Effector memory CD8-positive, alpha-beta T cell (primary cell): ENCODE measurements at regions not wholly inside any gene's neighbourhood (a gene's known extent, or its start where the extent isn't known, plus 50 kb on each side); places are given as distances from the start of the nearest gene placed in this dataset.

Experiments used
- ATAC-seq: fragments of 150-1000 bp; cut with Tn5 transposase; replicated peaks from 2 replicates; pipeline ENCODE4 v1.10.0; 2021; ENCODE audit warnings: mild to moderate bottlenecking, moderate library complexity
- DNase-seq, 3 experiments: peaks; one replicate each; pipeline ENCODE4 v3.0.0; 2021
- H3K27ac Mint-ChIP-seq, 2 donors: one replicate each; pipeline ENCODE4 v1.8.0; 2022; ENCODE audit warnings: mild to moderate bottlenecking in 2 of 2, mixed read lengths in 2 of 2, moderate library complexity in 2 of 2
- H3K27me3 Mint-ChIP-seq, 2 donors: one replicate each; pipeline ENCODE4 v1.8.0; 2022; ENCODE audit warnings: mixed read lengths in 2 of 2
- H3K36me3 Mint-ChIP-seq: one replicate; pipeline ENCODE4 v1.8.0; 2022; ENCODE audit warnings: mild to moderate bottlenecking, moderate library complexity, mixed read lengths; ENCODE audit not compliant: insufficient read depth
- H3K4me1 Mint-ChIP-seq, 2 donors: one replicate each; pipeline ENCODE4 v1.8.0; 2022; ENCODE audit warnings: low read depth in 2 of 2, mixed read lengths in 2 of 2
- H3K4me3 Mint-ChIP-seq, 2 donors: one replicate each; pipeline ENCODE4 v1.8.0; 2022; ENCODE audit warnings: mild to moderate bottlenecking in 2 of 2, mixed read lengths in 2 of 2, moderate library complexity in 2 of 2
- H3K9me3 Mint-ChIP-seq, 2 donors: one replicate each; pipeline ENCODE4 v1.8.0; 2022; ENCODE audit warnings: mixed read lengths in 2 of 2

- no peak for ATAC-seq
- Mint-ChIP-seq H3K27ac (no peak overlapping the region), H3K9me3 (peaks cover 4 to 9% of the 10 kb centered on the region in 2 donors), H3K4me1 (no peaks in the 10 kb centered on the region), H3K27me3 (peaks cover 41 to 85% of the 10 kb centered on the region in 2 donors), H3K36me3 (no peaks in the 10 kb centered on the region), H3K4me3 (no peak overlapping the region)
- no peak for DNase-seq
Observed at GRCh38 chr5:71862087-71862486, 143.0 kb downstream of the CARTPT start.

DNA sequence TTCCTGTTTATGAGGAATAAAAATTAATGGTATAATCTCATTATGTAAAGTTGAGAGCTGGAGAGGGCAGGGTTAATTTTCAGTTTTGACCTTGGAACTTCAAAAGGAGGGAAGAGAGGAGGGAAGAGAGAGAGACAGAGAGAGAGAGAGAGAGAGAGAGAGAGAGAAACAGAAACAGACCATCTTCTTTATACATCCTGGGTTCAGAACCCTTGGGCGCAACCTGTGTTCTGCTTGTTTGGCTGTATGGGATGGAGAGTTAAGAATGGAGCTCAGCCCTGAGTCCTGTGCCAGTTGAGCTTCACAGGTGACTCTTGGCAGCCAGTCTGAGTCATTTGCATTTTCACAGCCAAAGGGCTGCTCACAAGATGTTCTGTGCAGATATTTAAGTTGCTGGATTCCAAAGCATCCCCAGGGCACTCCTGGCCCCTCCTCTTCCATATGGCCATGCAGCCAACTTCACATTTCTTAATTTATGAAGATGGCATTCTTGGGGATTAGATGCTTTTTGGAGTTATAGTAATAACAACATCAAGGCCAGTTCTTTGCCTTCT is 143.5 kb downstream of the CARTPT start:
- ATAC-seq, result no peak
- Mint-ChIP-seq H3K36me3 (no peaks in the 10 kb centered on the region), H3K4me3 (no peak overlapping the region), H3K27me3 (peaks cover 41 to 83% of the 10 kb centered on the region in 2 donors), H3K27ac (no peak overlapping the region), H3K4me1 (no peaks in the 10 kb centered on the region), H3K9me3 (peaks cover 4 to 7% of the 10 kb centered on the region in 2 donors)
- DNase-seq, result no peak

GRCh38 chr5:71864730-71865601 is 145.9 kb downstream of the CARTPT start:
- Mint-ChIP-seq H3K4me3 (no peak overlapping the region), H3K27me3 (peaks cover 43 to 77% of the 10 kb centered on the region in 2 donors), H3K27ac (no peak overlapping the region), H3K9me3 (no peaks in the 10 kb centered on the region), H3K4me1 (no peaks in the 10 kb centered on the region), H3K36me3 (no peaks in the 10 kb centered on the region)
- no peak for ATAC-seq
- DNase-seq, result no peak

DNA sequence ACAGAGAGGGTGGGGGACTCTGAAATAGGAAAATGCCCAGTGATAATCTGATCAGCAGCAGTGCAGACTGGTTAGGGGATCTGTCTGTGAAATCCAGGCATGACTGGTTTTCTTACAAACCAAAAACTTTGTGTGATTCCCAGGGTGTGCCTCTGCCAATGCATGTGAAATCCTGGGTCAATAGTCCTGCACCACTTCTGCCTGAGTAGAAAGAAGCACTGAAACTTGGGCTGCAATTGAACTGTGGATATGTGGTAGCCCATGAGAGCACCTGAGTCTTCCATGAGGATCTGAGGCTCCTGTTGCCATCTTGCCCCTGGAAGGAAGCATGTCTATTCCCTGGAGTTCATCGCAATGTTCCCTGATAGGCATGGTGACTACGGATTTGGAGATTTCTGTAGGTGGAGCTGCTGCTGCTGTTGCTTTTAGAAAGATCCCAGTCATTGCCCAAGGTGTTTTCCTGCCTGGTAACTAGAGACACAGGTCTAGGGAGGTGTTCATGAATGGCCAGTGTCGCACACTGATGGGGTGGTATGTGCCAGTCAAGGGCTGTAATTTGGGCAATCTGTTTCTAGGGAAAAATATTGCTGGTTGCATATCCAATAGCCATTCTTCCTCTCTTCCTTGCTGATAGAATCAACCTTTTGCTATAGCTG is 146.7 kb downstream of the CARTPT start:
- no peak for DNase-seq
- H3K36me3 Mint-ChIP-seq, result no peaks in the 10 kb centered on the region
- no peak for ATAC-seq

DNA sequence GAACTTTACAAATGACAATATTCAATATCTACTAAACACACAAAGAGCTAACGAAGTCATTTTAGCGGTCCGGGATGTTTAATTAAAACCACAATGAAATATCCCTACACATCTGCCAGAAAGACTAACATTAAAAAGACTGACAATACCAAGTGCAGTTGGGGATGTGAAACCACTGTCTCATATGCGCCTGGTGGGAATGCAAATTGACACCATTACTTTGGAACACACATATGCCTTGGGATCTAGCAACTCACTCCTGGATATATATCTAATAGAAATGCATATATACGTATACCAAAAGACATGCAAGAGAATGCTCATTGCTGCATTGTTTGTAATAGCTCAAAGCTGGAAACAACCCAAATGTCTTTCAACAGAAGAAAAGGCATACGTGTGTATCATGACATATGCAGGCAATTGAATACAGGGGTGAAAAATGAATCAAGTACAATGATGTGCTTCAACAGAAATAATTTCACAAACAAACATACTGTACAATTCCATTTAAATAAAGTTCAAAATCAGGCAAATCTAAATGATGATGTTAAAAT is 153.3 kb downstream of the CARTPT start:
- Mint-ChIP-seq H3K4me3 (no peak overlapping the region), H3K9me3 (no peaks in the 10 kb centered on the region), H3K27ac (no peak overlapping the region), H3K4me1 (no peaks in the 10 kb centered on the region), H3K27me3 (peaks cover 23 to 28% of the 10 kb centered on the region in 2 donors), H3K36me3 (no peaks in the 10 kb centered on the region)
- DNase-seq, result no peak
- no peak for ATAC-seq

More for the DNA sequence above, 146.7 kb downstream of the CARTPT start:
- Mint-ChIP-seq H3K4me3 (no peak overlapping the region), H3K27me3 (peaks cover 42 to 73% of the 10 kb centered on the region in 2 donors), H3K9me3 (no peaks in the 10 kb centered on the region), H3K27ac (no peak overlapping the region), H3K4me1 (no peaks in the 10 kb centered on the region)

- H3K27me3 Mint-ChIP-seq, result peaks cover 23 to 32% of the 10 kb centered on the region in 2 donors
- DNase-seq (no peak), ATAC-seq (no peak)
- H3K27ac Mint-ChIP-seq, result no peak overlapping the region
- no peak overlapping the region for H3K4me3 Mint-ChIP-seq
- no peaks in the 10 kb centered on the region for H3K9me3 Mint-ChIP-seq
- no peaks in the 10 kb centered on the region for H3K36me3 Mint-ChIP-seq
- H3K4me1 Mint-ChIP-seq, result no peaks in the 10 kb centered on the region
Observed at GRCh38 chr5:71873191-71873591, 154.1 kb downstream of the CARTPT start.

DNA sequence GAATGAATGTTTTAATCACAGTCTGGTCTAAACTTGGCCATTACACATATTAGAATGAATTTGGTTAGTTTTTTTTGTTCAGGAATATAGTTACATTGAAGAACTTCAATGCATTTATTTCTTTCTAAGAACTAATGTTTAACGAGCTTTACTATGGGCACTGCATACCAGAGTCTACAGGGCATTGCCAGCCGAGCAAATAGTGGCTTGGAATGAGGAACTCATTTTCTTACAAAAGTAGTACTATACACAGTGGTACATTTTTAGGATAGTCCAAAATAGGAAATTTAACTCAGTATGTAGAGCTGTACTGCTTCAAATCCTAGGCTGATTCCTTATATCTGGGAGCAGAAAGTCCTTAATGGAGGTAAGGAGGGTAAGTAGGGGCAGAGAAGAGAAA is 155.4 kb downstream of the CARTPT start:
- Mint-ChIP-seq H3K27ac (no peak overlapping the region), H3K27me3 (peaks cover 17 to 31% of the 10 kb centered on the region in 2 donors), H3K4me1 (no peaks in the 10 kb centered on the region), H3K4me3 (no peak overlapping the region), H3K9me3 (no peaks in the 10 kb centered on the region), H3K36me3 (no peaks in the 10 kb centered on the region)
- no peak for ATAC-seq
- DNase-seq, result no peak

DNA sequence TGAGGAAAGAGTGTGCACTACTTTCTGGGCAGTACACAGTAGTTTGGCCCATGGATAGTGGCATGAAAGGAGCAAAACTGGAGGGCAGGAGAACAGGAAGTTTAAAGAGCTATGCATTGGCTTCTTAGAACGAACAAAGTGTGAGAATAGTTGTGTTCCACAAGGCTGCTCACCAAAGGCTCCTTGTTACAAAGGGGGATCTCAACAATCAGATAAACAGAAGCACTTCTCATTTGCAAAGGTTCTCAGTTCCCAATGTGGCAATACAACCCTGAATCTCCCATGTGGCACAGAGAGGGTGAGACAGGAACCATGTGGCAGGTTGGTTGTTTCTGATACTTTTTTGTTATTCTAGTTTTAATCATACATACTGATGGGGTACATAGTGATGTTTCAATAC is 158.4 kb downstream of the CARTPT start:
- ATAC-seq (no peak), DNase-seq (no peak)
- H3K36me3 Mint-ChIP-seq, result no peaks in the 10 kb centered on the region
- H3K27ac Mint-ChIP-seq, result no peak overlapping the region
- no peaks in the 10 kb centered on the region for H3K4me1 Mint-ChIP-seq
- no peak overlapping the region for H3K4me3 Mint-ChIP-seq
- H3K9me3 Mint-ChIP-seq, result no peaks in the 10 kb centered on the region
- H3K27me3 Mint-ChIP-seq, result peaks cover 18 to 23% of the 10 kb centered on the region in 2 donors

DNA sequence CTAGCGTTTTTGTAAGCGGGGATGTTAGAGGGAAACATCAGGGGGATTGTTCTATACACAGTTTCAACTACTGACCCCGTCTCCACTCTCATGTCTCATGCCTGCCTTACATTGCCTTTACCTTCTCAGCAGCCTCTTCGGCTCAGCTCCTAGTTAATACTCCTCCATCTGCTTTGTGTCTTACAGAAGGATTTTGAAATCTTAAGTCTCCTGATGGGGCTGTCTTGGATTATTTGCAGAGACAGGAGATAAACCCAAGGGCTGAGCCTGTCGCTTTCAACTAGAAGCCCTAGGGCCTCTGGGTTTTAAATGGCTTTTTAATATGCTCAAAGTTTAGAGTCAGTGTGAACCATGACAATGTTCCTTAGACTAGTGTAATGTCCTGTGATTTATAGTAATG is 161.5 kb downstream of the CARTPT start:
- H3K4me1 Mint-ChIP-seq, result no peaks in the 10 kb centered on the region

DNA sequence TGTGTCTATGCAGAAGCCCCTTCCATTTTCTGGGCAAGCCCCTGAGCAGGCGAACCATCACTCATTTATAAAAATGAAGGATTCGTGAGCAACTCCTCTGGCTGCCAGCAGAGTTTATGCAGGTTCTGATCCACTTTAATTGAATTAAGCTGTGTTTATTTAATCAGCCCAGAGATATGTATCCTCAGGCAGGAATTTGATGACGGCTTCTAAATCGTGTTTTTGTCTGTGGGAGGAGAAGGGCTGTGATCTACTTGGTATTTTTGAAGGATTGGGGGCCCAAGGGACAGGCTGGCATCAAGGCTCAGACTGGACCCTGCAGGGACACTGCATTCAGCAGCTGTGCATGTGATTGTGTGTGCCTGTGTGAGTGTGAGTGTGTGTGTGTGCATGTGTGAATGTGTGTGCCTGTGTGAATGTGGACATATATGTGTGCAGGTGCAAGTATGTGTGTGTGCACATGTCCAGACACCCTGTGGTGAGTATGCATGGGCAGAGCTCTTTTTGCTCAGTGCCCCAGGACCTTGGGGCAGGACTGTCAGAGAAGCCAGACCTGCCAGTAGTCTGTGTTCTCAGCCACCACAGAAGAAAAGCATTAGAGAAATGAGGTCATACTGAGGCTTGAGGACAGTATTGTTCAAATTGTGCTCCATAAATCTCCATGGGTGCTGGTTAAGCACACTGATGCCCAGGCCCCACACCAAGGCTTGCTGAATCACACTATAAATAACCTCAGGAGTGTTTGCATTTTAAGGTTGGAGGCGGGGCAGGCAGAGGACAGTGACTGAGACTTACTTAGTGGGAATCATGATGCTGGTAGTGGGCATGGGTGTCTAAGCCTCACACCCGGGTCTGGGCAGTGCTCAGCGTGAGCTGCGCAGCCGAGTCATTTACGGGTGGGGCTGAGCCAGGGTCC is 164.0 kb downstream of the CARTPT start:
- ATAC-seq, result no peak
- H3K36me3 Mint-ChIP-seq, result no peaks in the 10 kb centered on the region
- H3K4me3 Mint-ChIP-seq, result no peak overlapping the region
- H3K4me1 Mint-ChIP-seq, result peaks cover 0 to 2% of the 10 kb centered on the region in 2 donors
- peaks cover 2% of the 10 kb centered on the region in 2 donors for H3K9me3 Mint-ChIP-seq
- H3K27me3 Mint-ChIP-seq, result peaks cover 20 to 28% of the 10 kb centered on the region in 2 donors
- DNase-seq, result no peak
- H3K27ac Mint-ChIP-seq, result no peak overlapping the region

More for the DNA sequence above, 161.5 kb downstream of the CARTPT start:
- DNase-seq (no peak), ATAC-seq (no peak)
- peaks cover 27 to 28% of the 10 kb centered on the region in 2 donors for H3K27me3 Mint-ChIP-seq
- no peak overlapping the region for H3K27ac Mint-ChIP-seq
- no peak overlapping the region for H3K4me3 Mint-ChIP-seq
- H3K9me3 Mint-ChIP-seq, result no peaks in the 10 kb centered on the region
- no peaks in the 10 kb centered on the region for H3K36me3 Mint-ChIP-seq

DNA sequence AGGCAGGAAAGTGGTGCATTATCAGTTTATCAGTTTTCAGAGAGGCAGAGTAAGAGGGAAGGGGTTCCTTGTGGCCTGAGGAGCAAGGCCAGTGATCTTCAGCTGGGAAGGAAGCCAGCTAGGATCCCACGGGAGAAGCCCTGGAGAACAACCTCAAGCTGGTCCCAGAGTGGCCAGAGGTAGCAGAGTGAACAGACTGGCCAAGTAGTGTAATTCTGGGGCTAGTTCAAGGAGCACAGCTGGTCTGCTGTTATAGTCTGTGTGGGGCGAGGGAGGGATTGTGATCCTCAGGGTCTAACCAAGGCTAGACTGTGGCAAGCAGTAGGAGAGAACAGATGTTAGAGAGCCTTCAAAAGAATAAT is 164.6 kb downstream of the CARTPT start:
- DNase-seq (no peak), ATAC-seq (no peak)
- H3K9me3 Mint-ChIP-seq, result peaks cover 2 to 6% of the 10 kb centered on the region in 2 donors
- no peak overlapping the region for H3K27ac Mint-ChIP-seq
- H3K4me1 Mint-ChIP-seq, result peaks cover 2 to 3% of the 10 kb centered on the region in 2 donors
- peaks cover 15 to 28% of the 10 kb centered on the region in 2 donors for H3K27me3 Mint-ChIP-seq
- no peak overlapping the region for H3K4me3 Mint-ChIP-seq
- no peaks in the 10 kb centered on the region for H3K36me3 Mint-ChIP-seq

GRCh38 chr5:71884926-71885325 is 165.9 kb downstream of the CARTPT start:
- peaks cover 2 to 3% of the 10 kb centered on the region in 2 donors for H3K4me1 Mint-ChIP-seq
- H3K27ac Mint-ChIP-seq, result no peak overlapping the region
- DNase-seq, result no peak
- no peak overlapping the region for H3K4me3 Mint-ChIP-seq
- ATAC-seq, result no peak
- peaks cover 2 to 6% of the 10 kb centered on the region in 2 donors for H3K9me3 Mint-ChIP-seq
- peaks cover 22 to 35% of the 10 kb centered on the region in 2 donors for H3K27me3 Mint-ChIP-seq
- no peaks in the 10 kb centered on the region for H3K36me3 Mint-ChIP-seq

GRCh38 chr5:71886406-71886805 is 167.3 kb downstream of the CARTPT start:
- no peak for DNase-seq
- Mint-ChIP-seq H3K27me3 (peaks cover 30 to 40% of the 10 kb centered on the region in 2 donors), H3K4me1 (peaks cover 2 to 3% of the 10 kb centered on the region in 2 donors), H3K9me3 (peaks cover 2 to 6% of the 10 kb centered on the region in 2 donors), H3K36me3 (no peaks in the 10 kb centered on the region), H3K27ac (no peak overlapping the region), H3K4me3 (no peak overlapping the region)
- no peak for ATAC-seq
